Inflammatory macrophage treated with lipopolysaccharide for 1 hour (primary cell): ENCODE measurements at regions not wholly inside any gene's neighbourhood (a gene's known extent, or its start where the extent isn't known, plus 50 kb on each side); places are given as distances from the start of the nearest gene placed in this dataset.

ENCODE experiments used
- DNase-seq, 2 donors: peaks; one replicate each; pipeline ENCODE4 v3.0.0-alpha.2; 2020 to 2022

DNA sequence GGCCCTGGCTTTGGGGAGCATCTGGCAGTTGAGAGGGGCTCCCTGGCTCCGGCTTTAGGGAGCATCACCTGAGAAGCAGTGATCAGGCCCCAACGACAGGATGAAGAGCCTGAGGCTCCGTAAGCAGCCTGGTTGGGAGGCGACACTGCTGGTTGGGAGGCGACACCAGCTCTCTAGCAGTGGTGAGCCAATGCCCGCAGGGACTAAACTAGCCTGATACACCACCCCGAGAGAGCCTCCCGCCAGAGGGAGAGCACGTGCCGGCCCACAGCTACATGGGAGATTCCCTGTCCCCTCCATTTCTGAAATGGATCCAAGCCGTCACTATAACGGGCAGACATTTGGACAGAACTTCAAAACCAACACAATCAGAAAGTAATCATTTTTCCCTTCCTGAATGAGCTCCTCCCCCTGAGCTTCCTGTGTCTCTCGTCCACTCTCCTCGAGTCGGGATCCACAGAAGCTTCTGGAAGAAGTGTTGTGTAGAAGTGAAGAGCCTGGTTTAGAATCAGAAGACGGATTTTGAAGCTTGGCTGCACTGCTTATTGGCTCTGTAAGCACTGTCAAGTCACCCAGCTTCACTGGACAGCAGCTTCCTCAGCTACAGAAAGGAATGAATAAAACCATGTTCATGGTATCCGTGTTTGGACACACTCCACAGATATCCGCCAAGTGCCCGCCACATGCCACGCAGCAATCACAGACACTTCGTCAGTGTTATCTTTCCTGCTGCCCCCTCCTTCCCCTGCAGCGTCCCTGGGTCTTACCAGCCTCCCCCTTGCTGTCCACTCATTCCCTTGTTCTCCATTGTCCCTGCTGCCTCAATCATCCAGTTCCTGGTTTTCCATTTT is 199.6 kb downstream of the TTLL2 start:
- no peak for DNase-seq

DNA sequence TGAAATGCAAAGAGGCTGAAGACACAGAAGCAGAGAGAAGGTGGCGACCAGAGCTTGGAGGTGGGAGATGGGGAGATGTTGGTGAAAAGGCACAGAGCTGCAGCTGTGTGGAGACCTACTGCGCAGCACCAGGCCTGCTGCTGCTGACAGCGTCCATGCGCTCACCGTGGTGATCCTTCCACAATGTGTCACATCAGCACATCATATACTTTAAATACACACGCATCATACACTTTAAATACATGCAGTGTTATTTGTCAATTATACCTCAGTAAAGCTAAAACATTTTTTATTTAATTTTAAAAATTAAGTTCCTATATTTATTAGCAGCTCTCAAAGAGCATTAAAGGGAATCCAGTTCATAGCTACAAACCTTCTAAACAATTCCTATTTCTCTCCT is 200.9 kb downstream of the TTLL2 start:
- DNase-seq, result no peak

DNA sequence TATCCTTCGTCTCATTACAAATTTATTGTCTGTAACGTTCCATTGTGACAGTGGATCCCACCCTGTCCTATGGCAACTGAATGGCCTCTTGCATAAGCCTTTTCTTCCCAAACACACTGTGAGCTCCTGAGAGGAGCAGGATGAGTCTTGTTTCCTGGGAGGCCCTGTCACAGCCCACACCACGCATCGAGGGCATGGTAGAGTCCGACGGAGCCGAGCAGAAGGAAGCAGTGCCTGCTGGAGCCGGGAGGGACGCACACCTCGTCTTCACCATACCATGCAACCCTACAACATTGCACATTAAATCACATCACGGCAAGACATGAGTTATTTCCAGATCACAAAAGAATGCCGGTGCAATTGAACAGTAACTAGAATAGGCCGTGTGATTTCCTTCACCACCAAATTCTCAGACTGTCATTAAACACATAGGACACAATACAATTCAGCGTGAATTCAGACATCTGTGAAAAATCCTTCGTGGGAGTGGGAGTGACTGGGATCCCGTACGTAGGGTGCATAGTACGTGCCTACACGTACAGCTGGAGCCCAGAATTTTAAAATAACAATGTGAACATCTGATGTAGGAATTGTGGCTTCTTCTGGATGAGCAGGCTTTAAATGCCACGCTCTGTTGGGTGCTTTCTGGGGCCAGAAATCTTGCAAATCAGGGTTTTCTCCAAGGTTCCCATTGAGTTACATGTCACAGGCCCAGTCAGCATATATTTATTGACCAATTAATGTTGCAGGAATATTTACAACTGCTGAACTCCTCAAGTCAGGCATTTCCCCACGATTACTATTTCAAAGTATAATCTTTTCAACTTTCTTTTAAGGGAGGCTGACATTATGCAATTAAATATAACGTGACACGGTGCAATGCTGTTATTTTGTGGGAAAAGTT is 201.8 kb downstream of the TTLL2 start:
- no peak for DNase-seq

DNA sequence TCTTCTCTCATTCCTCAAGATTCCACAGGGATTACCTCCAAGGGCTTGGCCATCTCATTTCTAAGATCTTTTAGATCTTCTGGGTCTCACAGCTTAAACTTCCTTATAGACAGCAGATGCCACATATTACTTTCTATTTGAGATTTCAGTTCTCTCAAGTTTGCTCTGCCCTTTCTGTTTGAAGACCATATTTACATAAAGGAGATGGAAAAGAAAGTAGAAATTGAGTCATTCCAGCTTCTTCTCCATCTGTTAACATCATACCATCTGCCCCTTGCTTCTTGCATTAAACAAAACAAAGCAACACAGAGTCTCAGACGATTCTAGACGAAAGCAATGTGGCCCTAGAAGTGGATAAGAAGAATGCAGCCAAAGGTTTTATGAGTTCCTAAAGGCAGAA is 203.4 kb downstream of the TTLL2 start:
- DNase-seq, result no peak

DNA sequence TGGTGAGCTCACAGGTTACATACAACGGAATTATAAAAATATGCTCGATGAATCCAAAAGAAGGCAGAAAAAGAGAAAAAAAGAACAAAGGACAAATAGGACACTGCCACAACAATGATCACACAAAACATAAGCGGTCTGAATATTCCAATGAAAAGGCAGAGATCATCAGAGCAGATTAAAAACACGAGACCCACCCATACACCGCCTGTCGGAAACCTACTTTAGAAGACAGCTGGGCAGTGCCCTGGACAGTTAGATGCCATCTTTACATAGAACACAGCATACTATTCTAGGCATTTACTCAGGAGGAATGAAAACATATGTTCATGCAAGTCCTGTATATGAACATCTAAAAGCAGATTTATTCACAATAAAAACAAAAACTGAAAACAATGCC is 204.1 kb downstream of the TTLL2 start:
- no peak for DNase-seq

DNA sequence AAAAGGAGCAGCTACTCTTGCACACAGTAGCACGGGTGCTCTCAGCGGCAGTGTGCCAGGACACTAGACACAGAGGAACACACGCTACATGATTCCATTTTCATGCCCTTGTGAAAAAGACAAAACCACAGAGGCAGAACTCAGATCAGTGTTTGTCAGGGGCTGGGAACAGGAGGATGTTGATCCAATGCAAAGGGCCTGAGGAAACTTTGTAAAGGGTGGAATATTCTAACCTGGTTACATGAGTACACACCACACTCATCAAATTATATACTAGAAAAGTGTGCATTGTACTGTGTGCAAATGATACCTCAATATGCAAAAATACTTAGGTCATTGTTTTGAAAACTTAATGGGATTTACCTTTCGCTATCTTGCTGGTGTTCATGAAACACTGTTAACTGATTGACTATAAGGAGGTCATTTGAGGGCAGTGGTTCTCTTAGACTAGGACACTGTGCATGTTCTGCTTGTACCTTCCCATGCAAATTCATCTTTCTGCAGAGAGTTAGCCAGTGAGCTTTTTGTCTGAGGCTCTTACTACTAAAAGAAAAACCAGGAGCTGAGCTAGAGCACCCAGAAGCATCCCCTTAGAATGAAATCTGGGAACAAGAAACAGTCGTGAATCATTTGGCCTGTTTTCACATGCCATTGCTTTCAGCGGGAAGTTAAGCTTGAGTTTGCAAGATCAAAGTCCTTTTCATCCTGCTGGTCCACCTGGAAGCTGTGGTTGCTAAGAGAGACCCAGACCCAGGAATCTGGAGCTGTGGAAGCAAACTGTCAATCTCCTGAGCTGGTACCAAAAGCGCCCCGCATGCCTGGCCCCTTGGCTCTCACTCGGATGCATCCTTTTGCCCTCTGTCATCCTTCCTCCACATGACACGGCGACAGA is 204.8 kb downstream of the TTLL2 start:
- DNase-seq, result no peak

DNA sequence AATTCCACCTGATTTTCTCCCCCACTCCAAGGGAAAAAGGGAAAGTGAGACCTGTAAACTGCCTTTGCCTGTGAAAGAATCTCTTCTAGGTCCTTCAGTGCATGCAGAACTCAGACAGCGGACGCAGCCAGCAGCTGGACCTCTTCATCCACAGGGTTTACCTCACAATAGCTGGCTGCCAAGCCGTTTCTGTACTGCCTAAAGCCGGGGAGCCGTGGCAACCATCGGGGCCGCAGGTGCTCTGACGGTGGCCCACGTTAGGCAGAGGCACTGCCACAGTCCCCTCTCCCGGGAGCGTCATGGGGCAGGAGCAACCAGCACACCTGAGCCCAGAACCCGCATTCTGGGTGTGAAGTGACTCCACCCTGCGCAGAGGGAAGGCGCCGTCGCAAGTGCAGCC is 206.1 kb downstream of the TTLL2 start:
- no peak for DNase-seq

DNA sequence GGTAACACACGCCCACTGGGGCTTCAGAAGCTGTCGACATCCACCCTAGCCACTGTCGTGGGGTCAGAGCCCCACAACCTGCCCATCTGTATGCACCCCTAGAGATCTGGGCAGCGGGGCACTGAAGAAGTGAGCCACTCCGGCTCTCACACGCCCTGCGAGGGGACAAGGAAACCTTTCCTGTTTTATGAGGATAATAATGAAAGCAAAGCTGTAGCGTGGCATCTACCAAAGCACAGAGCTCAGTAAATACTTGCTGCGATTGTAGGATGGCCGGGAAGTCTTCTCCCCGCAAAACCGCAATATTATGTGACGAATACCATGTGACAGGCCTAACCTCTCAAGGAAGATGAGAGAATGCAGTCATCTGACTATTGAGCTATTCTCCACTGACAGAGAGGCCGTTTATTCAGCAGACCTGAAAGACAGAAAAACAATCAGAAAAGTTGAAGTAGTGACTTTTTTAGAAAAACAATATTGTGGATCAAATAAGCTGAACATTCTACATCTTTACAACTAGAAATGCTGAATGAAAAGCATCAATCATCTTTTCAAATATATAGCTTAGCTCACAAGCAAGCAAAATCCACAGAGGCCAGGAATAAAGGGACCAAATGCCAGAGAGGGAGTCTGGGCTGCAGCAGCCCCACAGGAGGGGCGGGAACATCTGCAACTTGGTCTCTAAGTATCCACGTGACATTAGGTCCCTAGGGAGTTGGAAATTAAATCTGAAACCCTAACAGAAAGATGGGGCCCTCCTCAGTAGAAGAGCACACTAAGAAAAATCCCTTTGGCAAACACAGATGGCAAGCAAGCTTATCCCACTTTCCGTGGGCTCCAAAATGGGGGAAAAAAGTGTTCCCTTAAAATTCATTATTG is 207.8 kb downstream of the TTLL2 start:
- DNase-seq, result no peak

DNA sequence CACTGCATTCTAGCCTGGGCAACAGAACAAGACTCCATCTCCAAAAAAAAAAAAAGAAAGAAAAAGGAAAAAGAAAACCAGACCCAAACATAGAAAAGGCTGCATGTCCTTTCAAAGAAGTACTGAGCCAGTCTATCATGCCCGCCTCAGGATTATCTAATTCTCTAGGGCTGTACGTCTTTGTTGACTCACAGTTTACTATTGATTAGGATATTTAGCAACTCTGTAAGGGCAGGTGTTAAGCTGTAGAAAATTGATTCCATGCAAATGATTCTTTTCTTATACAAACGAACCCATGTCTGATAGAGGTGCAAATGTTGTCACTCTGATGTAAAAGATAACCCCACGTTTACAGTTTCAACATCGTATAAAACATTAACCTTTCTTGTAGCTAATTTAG is 209.0 kb downstream of the TTLL2 start:
- no peak for DNase-seq

DNA sequence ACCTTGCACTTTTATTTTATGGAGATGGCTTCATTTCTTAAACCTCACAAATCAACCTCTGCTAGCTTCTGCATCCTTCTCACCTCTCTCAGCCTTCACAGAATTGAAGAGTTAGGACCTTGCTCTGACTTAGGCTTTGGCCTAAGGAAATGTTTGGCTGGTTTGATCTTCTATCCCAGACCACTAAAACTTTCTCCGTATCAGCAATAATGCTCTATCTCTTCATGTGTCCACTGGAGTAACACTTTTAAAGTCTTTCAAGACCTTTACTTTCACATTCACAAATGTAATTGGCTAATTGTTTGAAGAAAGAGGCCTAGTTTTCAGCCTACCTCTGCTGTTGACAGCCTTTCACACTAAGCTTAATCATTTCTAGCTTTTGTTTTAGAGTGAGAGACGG is 212.9 kb downstream of the TTLL2 start:
- no peak for DNase-seq

DNA sequence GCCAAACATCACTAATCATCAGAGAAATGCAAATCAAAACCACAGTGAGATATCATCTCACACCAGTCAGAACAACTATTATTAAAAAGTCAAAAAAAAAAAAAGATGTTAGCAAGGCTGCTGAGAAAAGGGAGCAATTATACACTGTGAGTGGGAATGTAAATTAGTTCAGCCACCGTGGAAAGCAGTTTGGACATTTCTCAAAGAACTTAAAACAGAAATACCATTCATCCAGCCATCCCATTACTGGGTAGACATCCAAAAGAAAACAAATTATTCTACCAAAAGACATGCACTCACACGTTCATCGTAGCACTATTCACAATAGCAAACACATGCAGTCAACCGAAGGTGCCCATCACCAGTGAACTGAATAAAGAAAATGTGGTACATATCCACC is 213.9 kb downstream of the TTLL2 start:
- DNase-seq, result no peak

DNA sequence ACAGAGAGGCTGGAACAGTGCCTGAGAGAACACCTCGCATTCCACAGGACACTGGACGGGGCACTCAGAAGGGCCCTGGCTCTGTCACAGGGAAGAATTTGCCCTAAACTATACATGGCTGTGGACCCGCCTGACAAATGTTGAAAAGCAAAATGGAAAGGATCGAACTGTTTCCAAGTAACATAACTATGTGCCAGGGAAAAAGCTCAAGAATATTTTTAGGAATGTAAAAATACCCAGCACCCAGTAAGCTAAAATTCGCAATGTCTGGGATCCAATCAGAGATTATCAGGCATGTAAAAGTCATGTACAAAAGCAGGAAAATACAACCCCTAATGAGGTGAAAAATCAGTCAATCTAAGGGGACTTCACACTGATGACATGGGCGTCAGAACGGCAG is 215.9 kb downstream of the TTLL2 start:
- no peak for DNase-seq

DNA sequence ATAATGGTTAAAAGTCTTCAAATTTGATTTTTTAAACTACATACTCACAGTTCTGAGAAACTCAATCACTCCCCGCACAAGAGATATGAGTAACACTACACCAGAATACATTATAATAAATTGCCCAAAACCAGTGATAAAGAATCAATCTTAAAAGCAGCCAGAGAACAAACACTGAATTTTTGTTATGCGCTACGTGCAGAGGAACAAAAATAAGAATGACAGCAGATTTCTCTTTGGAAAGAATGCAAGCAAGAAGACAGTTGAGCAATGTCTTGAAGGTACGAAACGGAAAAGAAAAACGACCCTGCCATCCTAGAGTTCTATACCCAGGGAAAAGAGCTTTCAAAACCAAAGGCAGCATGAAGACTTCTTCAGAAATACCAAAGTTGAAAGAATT is 216.7 kb downstream of the TTLL2 start:
- no peak for DNase-seq

DNA sequence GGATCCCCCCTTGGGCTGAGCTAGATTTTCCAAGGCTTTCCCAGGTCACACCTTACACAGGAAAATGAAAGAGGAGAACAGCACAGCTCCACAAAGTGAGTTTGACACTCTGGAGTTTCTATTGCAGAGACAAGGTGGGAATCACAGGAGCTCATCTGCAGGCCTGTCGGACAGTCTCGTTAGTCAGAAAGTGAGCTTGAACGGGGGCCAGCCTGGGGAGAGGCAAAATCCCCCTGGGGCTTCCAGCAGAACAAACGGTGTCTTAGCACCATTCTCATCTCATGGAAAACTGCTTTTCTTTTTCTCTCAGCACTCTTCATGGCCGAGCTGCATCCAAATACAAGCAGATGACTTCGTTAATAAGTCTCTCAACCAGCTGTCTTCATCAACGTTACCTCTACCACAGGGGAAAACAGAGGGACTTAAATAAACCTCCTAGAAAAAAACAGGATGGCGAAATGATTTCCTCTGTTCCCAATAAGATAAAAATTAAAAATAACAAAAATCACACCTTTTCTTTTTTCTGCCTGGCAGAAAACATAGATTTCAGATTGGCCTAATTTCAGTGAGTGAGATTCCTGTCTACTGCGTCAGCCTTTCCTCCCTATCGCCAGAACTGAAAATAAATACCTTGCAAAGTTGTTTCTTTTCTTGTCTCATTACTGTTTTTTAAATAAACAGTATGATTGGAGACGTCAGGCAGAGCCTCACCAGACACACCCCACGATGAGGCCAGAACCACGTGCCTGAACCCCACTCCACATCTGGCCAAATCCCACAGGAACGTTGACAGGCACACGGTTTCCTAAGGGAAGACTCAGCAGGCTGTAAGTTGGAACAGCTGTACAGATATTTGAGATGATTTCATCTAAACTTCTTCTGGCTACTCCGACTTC is 219.0 kb downstream of the TTLL2 start:
- no peak for DNase-seq

DNA sequence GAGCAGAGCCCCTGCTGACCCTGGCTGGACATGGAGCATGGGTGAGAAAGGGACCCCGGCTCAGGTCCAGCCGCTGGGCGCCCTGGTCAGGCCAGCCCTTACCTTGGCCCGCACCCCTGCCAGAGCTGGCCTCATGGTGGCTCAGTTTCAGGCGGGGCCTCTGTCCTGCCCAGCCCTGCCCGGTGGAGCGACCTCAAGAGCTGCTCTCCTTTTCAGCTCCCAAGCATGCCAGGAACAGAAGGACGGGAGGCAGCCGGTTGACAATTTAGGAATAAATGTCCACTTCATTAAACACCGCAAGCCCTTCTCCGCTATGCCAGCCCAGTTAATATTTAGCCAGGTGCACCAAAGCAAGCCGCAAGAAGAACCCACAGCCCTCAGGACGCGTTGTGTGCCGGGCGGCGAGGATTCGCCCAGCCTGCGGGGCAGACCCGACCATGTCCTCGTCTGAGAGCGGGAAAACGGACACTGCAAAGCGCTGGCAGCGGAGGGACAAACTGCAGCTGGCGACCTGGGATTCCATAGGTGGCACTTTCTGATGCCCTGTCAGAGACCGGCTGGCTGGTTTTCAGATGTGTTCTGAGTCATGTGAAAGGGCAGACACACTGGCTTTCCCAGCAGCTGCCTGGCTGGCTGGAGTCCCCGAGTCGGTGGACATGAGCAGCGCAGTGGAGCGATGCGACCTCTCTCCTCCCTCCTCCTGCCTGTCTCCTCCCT is 221.9 kb downstream of the TTLL2 start:
- DNase-seq, result no peak

DNA sequence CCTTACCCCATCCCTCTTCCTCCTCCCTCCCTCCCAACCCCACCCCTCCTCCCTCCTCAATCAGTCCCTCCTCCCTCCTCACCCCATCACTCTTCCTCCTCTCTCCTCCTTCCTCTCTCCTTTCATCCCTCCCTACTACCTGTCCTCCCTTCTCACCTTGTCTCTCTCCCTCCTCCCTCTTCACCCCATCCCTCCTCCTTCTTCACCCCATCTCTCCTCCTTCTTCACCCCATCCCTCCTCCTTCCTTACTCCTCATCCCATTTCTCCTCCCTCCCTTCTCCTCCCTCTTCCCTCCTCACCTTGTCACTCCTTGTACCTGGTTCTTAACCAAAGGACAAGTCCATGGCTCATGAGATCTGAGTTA is 222.4 kb downstream of the TTLL2 start:
- no peak for DNase-seq

DNA sequence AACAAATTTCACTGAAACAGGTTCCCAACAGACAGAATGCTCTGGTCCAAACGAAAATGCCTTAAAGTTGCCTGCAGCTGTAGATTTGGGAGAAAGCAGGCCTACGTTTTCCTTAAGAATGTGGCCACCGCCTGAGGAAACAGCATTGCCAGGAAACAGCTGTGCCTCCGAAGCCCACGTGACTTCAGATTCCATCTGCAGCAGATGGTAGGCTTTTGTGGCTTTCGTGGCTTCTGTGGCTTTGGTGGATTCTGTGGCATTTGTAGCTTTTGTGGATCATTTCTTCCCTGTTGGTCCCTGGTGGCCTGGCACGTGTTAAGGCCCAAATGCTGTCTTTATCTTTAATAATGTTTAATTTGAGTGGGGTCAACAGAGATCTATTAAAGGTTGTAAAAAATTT is 222.9 kb downstream of the TTLL2 start:
- no peak for DNase-seq

DNA sequence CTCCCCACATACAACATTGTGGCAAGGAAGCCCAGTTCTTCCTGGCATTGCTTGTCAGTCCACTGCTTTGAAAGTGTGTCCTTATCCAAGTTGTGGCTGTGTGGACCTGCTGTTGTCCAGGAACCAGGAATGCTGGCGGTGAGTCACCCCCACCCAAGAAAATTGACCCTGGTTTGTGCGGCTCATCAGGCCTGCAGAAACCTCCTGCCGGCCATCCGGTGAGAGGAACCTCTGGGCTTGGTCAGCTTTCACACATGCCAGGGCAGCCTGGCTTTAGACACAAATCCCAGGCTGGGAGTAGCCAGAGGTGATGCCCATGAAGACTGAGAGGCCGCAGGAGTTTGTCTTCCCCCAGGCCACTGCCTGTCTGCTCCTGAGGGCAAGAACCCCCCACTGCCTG is 223.6 kb downstream of the TTLL2 start:
- DNase-seq, result no peak

DNA sequence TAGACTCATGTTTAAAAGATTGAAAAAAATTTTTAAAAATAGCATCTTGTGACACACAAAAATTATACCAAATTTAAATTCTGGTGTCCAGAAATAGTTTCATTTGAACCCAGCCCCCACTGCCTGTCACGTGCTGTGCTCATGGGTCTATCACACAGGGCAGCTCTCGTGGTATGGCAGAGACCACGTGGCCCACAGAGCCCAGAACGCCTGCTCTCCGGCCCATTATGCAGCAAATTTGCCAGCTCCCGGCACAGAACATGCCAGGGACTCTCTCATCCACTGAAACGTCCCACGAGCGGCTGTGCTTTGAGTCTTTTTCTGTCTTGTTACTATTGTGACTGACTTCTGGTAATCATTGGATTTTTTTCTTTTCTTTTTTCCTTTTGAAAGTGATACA is 224.3 kb downstream of the TTLL2 start:
- no peak for DNase-seq

DNA sequence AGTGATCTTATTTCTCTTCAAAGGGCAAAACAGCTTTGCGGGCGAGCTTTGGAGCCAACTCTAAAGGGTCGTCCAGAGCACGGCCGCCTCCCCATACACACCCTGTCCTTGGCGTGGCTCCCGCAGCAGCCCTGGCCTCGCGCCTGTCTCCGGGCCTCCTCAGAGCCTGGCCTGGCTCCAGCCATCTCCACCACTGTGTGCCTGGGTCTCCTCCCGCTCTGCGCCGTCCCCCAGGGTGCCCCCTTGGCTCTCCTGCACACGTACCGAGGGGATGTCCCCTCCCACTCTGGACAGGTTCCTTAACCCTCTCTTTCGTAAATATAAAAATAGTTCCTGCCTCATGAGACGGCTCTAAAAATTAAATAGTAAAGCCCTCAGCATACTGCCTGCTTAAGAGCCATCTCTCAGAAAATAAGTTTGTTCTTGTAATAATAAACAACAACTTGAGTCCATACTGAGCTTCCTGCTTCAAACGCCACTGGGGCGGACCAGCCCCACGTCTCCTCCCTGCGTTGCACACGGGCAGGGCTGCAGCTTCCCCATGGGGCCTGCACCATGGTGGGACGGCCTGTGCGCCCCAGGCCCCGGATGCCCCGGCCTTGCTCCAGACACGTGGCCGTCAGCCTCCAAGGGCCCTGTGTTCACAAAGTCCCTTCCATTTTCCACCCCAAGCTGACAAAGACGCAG is 226.2 kb downstream of the TTLL2 start:
- no peak for DNase-seq
